Upper lobe of left lung (tissue), 4 donors: ENCODE measurements at regions not wholly inside any gene's neighbourhood (a gene's known extent, or its start where the extent isn't known, plus 50 kb on each side); places are given as distances from the start of the nearest gene placed in this dataset.

Experiments
- CTCF ChIP-seq, 6 experiments: fragments of 450-650 bp in 4 of 6; fragments of 200-600 bp in 2 of 6; sonication (generic) in 2 of 6; IDR thresholded peaks; one replicate each; pipeline ENCODE4 v1.5.1; 2016 to 2019; ENCODE audit warnings: antibody characterized with exemption in 6 of 6
- POLR2A ChIP-seq, 4 donors: fragments of 450-650 bp; IDR thresholded peaks; one replicate each; pipeline ENCODE4 v1.5.1; 2016 to 2017; ENCODE audit warnings: antibody characterized with exemption in 4 of 4, mild to moderate bottlenecking in 2 of 4

- TF ChIP-seq CTCF (IDR thresholded peaks at IDR 0.05) (no peak), POLR2A (IDR thresholded peaks at IDR 0.05) (no peak)
Measured at GRCh38 chr16:52103791-52104190, 443.2 kb downstream of the TOX3 start.
